ENCODE measurements at regions not wholly inside any gene's neighbourhood (a gene's known extent, or its start where the extent isn't known, plus 50 kb on each side); places are given as distances from the start of the nearest gene placed in this dataset.

DNA sequence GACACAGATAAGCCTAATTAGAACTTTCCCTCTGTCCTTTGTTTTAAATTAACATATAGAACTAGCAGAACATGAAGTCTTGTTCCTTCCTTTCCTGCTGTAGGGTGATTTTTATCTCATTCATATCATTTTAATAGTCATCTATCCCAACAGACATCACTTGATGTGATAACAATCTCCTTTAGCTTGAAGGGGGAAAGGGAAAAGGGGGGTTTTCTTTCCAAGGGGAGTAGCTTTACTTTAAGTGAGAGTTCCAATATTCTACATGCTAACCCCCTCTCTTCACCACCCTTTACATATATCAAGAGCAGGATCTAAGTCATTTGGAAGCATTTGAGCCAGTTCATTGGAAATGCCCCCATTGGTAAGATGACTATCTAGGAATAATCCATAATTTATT, 241.9 kb downstream of the HHIPL2 start:
- no peak for TF ChIP-seq CTCF (IDR thresholded peaks at IDR 0.05; ENCODE audit: insufficient read depth in 1 of 2, low read depth in 1 of 2, low read length in 1 of 2, severe bottlenecking in 1 of 2, unreplicated experiment in 1 of 2)
- H3K4me1 ChIP-seq, result no peaks in the 10 kb centered on the region
- intact Hi-C loops (cut with micrococcal nuclease; ENCODE audit: unreplicated experiment), result no loop called here
- Mint-ChIP-seq H3K27ac (ENCODE audit: unreplicated experiment) (no peak overlapping the region), H3K27me3 (ENCODE audit: insufficient read depth, unreplicated experiment) (peaks cover 6% of the 10 kb centered on the region), H3K9me3 (ENCODE audit: unreplicated experiment) (no peaks in the 10 kb centered on the region), H3K4me1 (ENCODE audit: low read depth, unreplicated experiment) (no peaks in the 10 kb centered on the region), H3K36me3 (ENCODE audit: insufficient read depth, unreplicated experiment) (no peaks in the 10 kb centered on the region), H3K4me3 (ENCODE audit: unreplicated experiment) (no peak overlapping the region)
- CTCF ChIA-PET, result no interaction called here
- no peak for DNase-seq
- no peak overlapping the region for H3K4me3 ChIP-seq (ENCODE audit: low read depth, low read length)
- H3K27me3 ChIP-seq (replicated peaks; ENCODE audit: control insufficient read depth, insufficient read depth, low read length), result no peaks in the 10 kb centered on the region
- no peaks in the 10 kb centered on the region for H3K36me3 ChIP-seq (ENCODE audit: control insufficient read depth, insufficient read depth, low read length)
- no peaks in the 10 kb centered on the region for H3K9me3 ChIP-seq
- POLR2A ChIA-PET, result no interaction called here
- no TSS peak for BruUV-seq (replicated peaks)

- no peak overlapping the region for H3K4me3 ChIP-seq (ENCODE audit: low read depth, low read length)
- Mint-ChIP-seq H3K9me3 (ENCODE audit: unreplicated experiment) (no peaks in the 10 kb centered on the region), H3K4me3 (ENCODE audit: unreplicated experiment) (no peak overlapping the region), H3K4me1 (ENCODE audit: low read depth, unreplicated experiment) (no peaks in the 10 kb centered on the region), H3K27me3 (ENCODE audit: insufficient read depth, unreplicated experiment) (peaks cover 4% of the 10 kb centered on the region), H3K27ac (ENCODE audit: unreplicated experiment) (no peak overlapping the region), H3K36me3 (ENCODE audit: insufficient read depth, unreplicated experiment) (no peaks in the 10 kb centered on the region)
- H3K9me3 ChIP-seq, result no peaks in the 10 kb centered on the region
- ChIA-PET POLR2A (no interaction called here), CTCF (no interaction called here)
- no peak for DNase-seq
- no peaks in the 10 kb centered on the region for H3K4me1 ChIP-seq
- no peaks in the 10 kb centered on the region for H3K36me3 ChIP-seq (ENCODE audit: control insufficient read depth, insufficient read depth, low read length)
- no TSS peak for BruUV-seq (replicated peaks)
- no peak for TF ChIP-seq CTCF (IDR thresholded peaks at IDR 0.05; ENCODE audit: insufficient read depth in 1 of 2, low read depth in 1 of 2, low read length in 1 of 2, severe bottlenecking in 1 of 2, unreplicated experiment in 1 of 2)
- intact Hi-C loops (cut with micrococcal nuclease; ENCODE audit: unreplicated experiment), result no loop called here
- H3K27me3 ChIP-seq (replicated peaks; ENCODE audit: control insufficient read depth, insufficient read depth, low read length), result no peaks in the 10 kb centered on the region
Measured at GRCh38 chr1:222301652-222302051, 246.3 kb downstream of the HHIPL2 start.

GRCh38 chr1:222299524-222299923, 248.4 kb downstream of the HHIPL2 start:
- Mint-ChIP-seq H3K9me3 (ENCODE audit: unreplicated experiment) (no peaks in the 10 kb centered on the region), H3K27ac (ENCODE audit: unreplicated experiment) (no peak overlapping the region), H3K4me1 (ENCODE audit: low read depth, unreplicated experiment) (no peaks in the 10 kb centered on the region), H3K27me3 (ENCODE audit: insufficient read depth, unreplicated experiment) (peaks cover 4% of the 10 kb centered on the region), H3K4me3 (ENCODE audit: unreplicated experiment) (no peak overlapping the region), H3K36me3 (ENCODE audit: insufficient read depth, unreplicated experiment) (no peaks in the 10 kb centered on the region)
- intact Hi-C loops (cut with micrococcal nuclease; ENCODE audit: unreplicated experiment), result no loop called here
- H3K27me3 ChIP-seq (replicated peaks; ENCODE audit: control insufficient read depth, insufficient read depth, low read length), result no peaks in the 10 kb centered on the region
- H3K36me3 ChIP-seq (ENCODE audit: control insufficient read depth, insufficient read depth, low read length), result no peaks in the 10 kb centered on the region
- H3K9me3 ChIP-seq, result no peaks in the 10 kb centered on the region
- ChIA-PET POLR2A (no interaction called here), CTCF (no interaction called here)
- H3K4me1 ChIP-seq, result no peaks in the 10 kb centered on the region
- DNase-seq, result no peak
- TF ChIP-seq CTCF (IDR thresholded peaks at IDR 0.05; ENCODE audit: insufficient read depth in 1 of 2, low read depth in 1 of 2, low read length in 1 of 2, severe bottlenecking in 1 of 2, unreplicated experiment in 1 of 2), result no peak
- no peak overlapping the region for H3K4me3 ChIP-seq (ENCODE audit: low read depth, low read length)
- no TSS peak for BruUV-seq (replicated peaks)

Data from Caco-2 (cell line).